ENCODE measurements at regions not wholly inside any gene's neighbourhood (a gene's known extent, or its start where the extent isn't known, plus 50 kb on each side); places are given as distances from the start of the nearest gene placed in this dataset.
A peak's percentile ranks its signal among the peaks of the same experiment; 100 is the strongest.

DNA sequence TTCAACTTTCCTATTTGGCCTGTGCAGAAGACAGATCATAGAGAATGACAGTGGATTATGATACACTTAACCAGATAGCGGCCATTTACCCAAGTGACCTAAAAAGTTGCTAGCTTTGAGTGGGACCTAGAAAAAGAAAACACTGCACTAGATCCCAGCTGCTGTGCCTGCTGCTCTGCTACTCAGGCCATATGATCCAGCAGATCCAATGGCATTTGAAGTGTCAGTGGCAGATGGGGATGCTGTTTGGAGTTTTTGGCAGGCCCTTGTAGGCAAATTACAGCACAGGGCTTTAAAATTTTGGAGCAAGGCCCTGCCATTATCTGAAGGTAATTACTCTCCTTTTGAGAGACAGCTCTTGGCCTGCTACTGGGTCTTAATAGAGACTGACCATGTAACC, 74.0 kb upstream of the KCNE2 start:
- no peak for ATAC-seq (replicated peaks)
- H3K4me3 Mint-ChIP-seq, result no peak overlapping the region
- no peak for DNase-seq
- H3K4me1 Mint-ChIP-seq (ENCODE audit: low read depth in 2 of 2), result no peaks in the 10 kb centered on the region
- H3K9me3 Mint-ChIP-seq, result peaks cover 9 to 11% of the 10 kb centered on the region in 2 donors
- H3K27me3 Mint-ChIP-seq, result no peaks in the 10 kb centered on the region
- no peak overlapping the region for H3K27ac Mint-ChIP-seq
- no peaks in the 10 kb centered on the region for H3K36me3 Mint-ChIP-seq (ENCODE audit: insufficient read depth)

DNA sequence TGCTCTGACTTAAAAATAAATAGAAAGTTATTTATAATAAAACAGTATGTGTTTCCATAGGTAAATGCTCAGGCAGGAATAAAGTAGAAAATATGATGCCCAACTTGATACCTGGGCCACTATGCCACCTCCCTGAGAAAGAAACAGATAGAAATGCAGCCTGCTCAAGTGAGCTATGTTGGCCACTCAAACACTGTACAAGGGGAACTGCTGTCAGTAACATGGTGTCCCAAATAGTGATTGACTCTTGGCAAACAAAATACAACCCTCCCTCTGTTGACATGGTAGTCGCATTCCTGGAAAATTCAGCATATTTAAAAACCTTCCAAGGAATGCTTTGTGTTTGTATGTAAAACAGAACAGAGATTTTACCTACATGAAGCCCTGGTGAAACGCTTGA, 66.9 kb upstream of the KCNE2 start:
- DNase-seq (no peak), ATAC-seq (replicated peaks) (no peak)
- Mint-ChIP-seq H3K9me3 (peaks cover 0 to 3% of the 10 kb centered on the region in 2 donors), H3K4me1 (ENCODE audit: low read depth in 2 of 2) (no peaks in the 10 kb centered on the region), H3K27ac (no peak overlapping the region), H3K4me3 (no peak overlapping the region), H3K36me3 (ENCODE audit: insufficient read depth) (no peaks in the 10 kb centered on the region), H3K27me3 (peaks cover 0 to 16% of the 10 kb centered on the region in 2 donors)

DNA sequence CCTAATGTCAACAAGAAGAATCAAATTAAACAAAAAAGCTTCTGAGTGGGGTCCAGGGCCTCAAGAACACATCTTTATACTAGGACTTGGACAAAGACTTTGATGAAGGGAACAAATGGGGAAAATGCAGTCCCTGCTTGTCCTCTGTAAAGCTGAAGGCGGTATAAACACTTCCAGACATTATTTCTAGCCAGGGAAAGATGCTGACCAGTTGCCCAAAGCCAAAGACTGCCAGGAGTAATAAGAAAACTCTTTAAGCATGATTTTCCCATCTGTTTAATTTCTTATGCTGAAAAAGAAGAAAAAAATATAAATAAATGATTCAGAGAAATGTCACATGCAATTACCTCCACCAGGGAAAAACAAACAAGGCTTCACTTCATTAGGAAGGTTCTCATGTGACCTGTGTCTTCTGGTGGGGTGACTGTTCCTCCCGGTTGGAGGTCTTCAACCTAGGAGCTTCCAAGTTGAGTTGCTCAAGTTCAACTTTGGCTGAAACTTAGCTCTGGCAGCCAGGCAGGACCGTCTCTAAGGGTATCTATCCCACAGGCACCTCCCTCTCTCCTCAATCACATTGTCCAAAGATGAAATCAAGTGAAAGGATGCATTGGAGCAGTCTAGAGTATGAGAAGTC, 65.2 kb upstream of the KCNE2 start:
- H3K27ac Mint-ChIP-seq, result no peak overlapping the region
- no peak overlapping the region for H3K4me3 Mint-ChIP-seq
- H3K36me3 Mint-ChIP-seq (ENCODE audit: insufficient read depth), result no peaks in the 10 kb centered on the region
- peaks cover 0 to 3% of the 10 kb centered on the region in 2 donors for H3K9me3 Mint-ChIP-seq
- ATAC-seq (replicated peaks), result no peak
- no peaks in the 10 kb centered on the region for H3K4me1 Mint-ChIP-seq (ENCODE audit: low read depth in 2 of 2)
- peaks cover 0 to 23% of the 10 kb centered on the region in 2 donors for H3K27me3 Mint-ChIP-seq
- no peak for DNase-seq

DNA sequence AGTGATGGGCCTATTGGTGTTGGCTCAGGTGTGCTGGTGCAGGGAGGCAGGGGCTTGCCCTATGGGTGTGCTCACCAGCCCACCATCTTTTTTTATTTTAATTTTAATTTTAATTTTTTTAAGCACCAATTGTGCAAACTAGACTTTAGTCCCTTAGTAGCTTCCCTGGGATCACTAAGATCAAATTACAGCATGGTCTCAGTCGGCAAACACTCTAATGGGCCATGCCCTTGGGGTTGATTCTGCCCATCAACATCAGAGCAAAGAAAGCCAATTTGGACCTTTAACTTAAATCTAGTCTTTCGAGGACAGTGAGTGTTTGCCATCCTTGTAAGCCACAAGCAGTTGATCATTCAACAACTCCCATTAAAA, 64.7 kb upstream of the KCNE2 start:
- Mint-ChIP-seq H3K36me3 (ENCODE audit: insufficient read depth) (no peaks in the 10 kb centered on the region), H3K4me3 (no peak overlapping the region), H3K27ac (no peak overlapping the region), H3K9me3 (peaks cover 0 to 3% of the 10 kb centered on the region in 2 donors), H3K27me3 (peaks cover 3 to 23% of the 10 kb centered on the region in 2 donors), H3K4me1 (ENCODE audit: low read depth in 2 of 2) (no peaks in the 10 kb centered on the region)
- DNase-seq (no peak), ATAC-seq (replicated peaks) (no peak)

DNA sequence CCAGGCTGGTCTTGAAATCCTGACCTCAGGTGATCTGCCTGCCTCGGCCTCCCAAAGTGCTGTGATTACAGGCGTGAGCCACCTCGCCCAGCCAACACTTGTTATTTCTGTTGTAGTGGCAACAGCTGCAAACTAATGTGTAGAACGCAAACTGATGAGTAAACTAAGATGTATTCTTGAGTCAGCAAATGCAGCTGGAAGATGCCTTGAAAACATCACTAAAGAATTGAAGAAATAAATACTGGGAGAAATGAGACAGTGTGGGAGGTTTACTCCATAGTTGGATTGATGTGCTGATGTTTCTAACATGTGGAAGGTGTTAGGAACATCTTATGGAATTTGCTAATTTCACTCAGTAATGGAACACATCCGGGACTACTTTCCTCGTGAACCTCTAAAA, 61.3 kb upstream of the KCNE2 start:
- Mint-ChIP-seq H3K27me3 (peaks cover 16 to 50% of the 10 kb centered on the region in 2 donors), H3K27ac (no peak overlapping the region), H3K9me3 (peaks cover 0 to 3% of the 10 kb centered on the region in 2 donors), H3K36me3 (ENCODE audit: insufficient read depth) (no peaks in the 10 kb centered on the region), H3K4me1 (ENCODE audit: low read depth in 2 of 2) (no peaks in the 10 kb centered on the region), H3K4me3 (no peak overlapping the region)
- ATAC-seq (replicated peaks), result no peak
- DNase-seq, result no peak

DNA sequence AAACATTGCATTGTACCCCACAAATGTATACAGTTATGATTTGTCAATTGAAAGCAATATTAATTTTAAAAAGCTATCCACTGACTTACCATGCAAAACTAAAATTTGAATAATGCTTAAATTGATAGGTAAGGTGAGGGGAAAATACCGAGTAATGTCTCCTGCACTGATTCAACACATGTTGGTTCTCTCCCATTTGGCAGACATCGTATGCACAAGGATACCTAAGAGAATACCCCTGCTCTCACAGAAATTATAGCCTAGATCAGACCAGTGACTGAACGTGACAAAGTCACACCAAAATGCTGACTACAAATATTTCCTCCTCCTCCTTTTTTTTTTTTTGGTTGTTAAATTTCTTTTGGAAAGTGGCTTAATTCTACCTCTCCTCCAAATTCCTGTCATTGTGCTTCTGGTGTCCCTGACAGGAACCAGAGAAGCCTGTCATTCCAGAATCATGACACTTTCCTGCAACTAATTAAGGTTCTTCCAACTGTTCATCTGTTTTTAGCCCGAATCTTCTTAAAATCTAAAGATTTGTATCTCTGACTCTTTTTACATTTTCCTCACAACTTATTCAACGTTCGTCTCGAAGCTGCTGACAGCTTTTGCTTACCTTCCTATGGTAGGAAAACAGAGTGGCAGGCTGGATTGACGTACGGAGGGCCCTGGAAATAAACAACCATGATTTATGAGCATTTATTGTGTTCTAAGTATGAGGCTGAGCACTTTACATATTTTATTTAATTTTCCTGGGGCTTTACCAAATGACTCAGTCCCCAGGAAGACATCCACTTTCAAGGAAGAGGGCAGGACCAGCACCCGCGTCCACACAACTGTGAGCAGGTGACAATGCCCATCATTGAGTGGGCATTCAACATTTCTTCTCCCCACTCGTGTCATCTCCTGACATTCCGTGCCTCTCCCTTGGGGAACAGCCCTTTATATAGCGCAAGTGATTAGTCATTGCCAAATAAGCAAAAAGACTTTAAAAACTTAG, 57.9 kb upstream of the KCNE2 start:
- peaks cover 17 to 53% of the 10 kb centered on the region in 2 donors for H3K27me3 Mint-ChIP-seq
- ATAC-seq (replicated peaks), result no peak
- DNase-seq, result no peak
- no peaks in the 10 kb centered on the region for H3K36me3 Mint-ChIP-seq (ENCODE audit: insufficient read depth)
- no peaks in the 10 kb centered on the region for H3K4me1 Mint-ChIP-seq (ENCODE audit: low read depth in 2 of 2)
- peaks cover 0 to 2% of the 10 kb centered on the region in 2 donors for H3K9me3 Mint-ChIP-seq
- H3K4me3 Mint-ChIP-seq, result no peak overlapping the region
- peak overlapping the region in 1 of 2 donors; percentile 53 for H3K27ac Mint-ChIP-seq

DNA sequence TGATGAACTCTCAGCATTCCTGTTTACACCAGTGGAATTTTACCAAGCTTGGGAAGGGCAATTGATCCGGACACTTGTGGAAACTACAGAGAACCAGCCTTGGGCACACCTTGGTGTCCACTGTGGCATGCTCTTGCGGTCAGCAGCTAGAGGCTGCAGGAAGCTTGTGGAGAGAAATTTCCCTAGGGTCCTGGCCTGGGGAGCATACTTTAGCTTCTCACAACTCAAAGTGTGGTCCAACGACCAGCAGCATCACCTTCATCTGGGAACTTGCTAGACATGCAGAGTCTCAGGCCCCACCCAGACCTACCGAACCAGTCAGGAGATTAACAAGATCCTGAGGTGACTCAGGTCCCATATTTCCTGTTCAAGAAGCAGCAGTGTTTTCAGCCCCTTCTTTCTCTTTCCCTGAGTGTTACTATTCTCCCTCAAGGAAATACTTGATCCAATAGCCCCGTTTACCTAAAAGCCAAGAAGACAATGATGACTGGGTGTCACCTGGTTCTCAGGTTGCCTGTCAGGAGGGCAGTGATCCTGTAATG, 55.7 kb upstream of the KCNE2 start:
- Mint-ChIP-seq H3K27ac (no peak overlapping the region), H3K4me3 (no peak overlapping the region)

DNA sequence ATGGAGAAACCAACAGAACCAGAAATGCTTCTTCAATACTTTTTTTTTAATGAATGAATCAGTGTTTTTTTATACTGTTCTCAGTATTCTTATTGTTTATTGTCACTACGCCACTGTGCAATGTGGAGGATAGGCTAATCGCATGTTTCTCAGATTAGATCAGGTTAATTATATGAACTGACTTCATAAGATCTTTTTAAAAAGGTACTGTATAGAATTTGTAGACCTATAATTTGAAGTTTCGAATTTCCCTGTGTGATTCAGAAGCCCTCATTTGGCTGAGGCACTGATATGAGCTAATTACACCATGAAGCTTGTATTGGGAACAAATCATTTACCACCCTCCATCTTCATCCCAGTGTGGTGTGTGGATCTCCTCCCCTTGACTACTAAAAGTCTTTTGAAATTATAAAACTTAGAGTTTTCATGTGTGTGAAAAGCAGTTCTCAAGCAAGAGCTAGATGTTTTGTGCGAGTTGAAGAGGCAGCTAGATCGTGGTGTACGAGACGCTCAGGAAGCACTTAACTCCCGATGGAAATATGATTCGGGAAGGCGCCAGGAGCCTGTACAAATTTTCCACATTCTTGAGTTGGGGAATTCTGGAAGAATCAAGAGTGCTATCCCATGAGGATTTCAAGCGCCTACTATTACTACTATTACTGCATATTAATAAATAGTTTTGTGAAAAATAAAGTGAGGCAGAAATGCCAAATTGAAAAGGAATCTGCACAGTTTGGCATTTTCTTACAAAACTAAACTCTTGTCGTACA, 52.1 kb upstream of the KCNE2 start:
- Mint-ChIP-seq H3K4me1 (ENCODE audit: low read depth in 2 of 2) (no peaks in the 10 kb centered on the region), H3K9me3 (no peaks in the 10 kb centered on the region), H3K4me3 (no peak overlapping the region), H3K27me3 (peaks cover 18 to 67% of the 10 kb centered on the region in 2 donors), H3K36me3 (ENCODE audit: insufficient read depth) (no peaks in the 10 kb centered on the region), H3K27ac (no peak overlapping the region)
- ATAC-seq (replicated peaks), result no peak
- DNase-seq, result no peak

More for the DNA sequence above, 55.7 kb upstream of the KCNE2 start:
- H3K4me1 Mint-ChIP-seq (ENCODE audit: low read depth in 2 of 2), result no peaks in the 10 kb centered on the region
- no peaks in the 10 kb centered on the region for H3K36me3 Mint-ChIP-seq (ENCODE audit: insufficient read depth)
- DNase-seq (no peak), ATAC-seq (replicated peaks) (no peak)
- no peaks in the 10 kb centered on the region for H3K9me3 Mint-ChIP-seq
- peaks cover 17 to 62% of the 10 kb centered on the region in 2 donors for H3K27me3 Mint-ChIP-seq

DNA sequence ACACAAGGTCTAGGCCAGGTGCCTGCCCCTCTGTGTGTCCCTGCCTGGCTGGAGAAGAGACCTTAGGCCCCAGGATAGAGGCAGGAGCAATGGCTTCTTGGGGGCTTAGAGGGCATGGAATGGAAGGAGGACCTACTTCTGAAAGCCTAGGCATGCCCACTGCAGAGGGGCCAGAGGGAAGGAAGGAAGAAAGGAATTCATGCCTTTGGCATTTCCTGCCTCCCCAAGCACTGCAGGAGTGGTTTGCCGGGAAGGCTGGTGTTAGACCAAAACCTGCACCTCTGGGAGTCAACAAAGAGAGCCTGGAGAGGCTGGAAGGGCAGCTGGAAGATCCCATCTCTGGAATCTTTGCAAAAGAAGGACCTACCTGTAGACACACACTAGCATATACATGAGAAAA, 50.7 kb upstream of the KCNE2 start:
- no peaks in the 10 kb centered on the region for H3K36me3 Mint-ChIP-seq (ENCODE audit: insufficient read depth)
- ATAC-seq (replicated peaks), result no peak
- H3K4me1 Mint-ChIP-seq (ENCODE audit: low read depth in 2 of 2), result no peaks in the 10 kb centered on the region
- H3K27me3 Mint-ChIP-seq, result peaks cover 13 to 56% of the 10 kb centered on the region in 2 donors
- H3K4me3 Mint-ChIP-seq, result no peak overlapping the region
- H3K27ac Mint-ChIP-seq, result no peak overlapping the region
- DNase-seq, result no peak
- H3K9me3 Mint-ChIP-seq, result no peaks in the 10 kb centered on the region

Data from effector memory CD8-positive, alpha-beta T cell (primary cell).